Trophoblast cell (in vitro differentiated cells and primary cell): ENCODE measurements at regions not wholly inside any gene's neighbourhood (a gene's known extent, or its start where the extent isn't known, plus 50 kb on each side); places are given as distances from the start of the nearest gene placed in this dataset.
A peak's percentile ranks its signal among the peaks of the same experiment; 100 is the strongest.

Experiments used
- DNase-seq, 2 donors: peaks; one replicate each; pipeline ENCODE4 v3.0.0-alpha.2; 2016
- H2AFZ ChIP-seq: 2 replicates; pipeline ENCODE4 v1.6.1; 2013; ENCODE audit warnings: low read length, moderate library complexity, mild to moderate bottlenecking; ENCODE audit not compliant: insufficient read depth, poor library complexity
- H2AK5ac ChIP-seq: 2 replicates; pipeline ENCODE4 v1.6.1; 2013; ENCODE audit warnings: mild to moderate bottlenecking, low read length
- H2BK120ac ChIP-seq: 2 replicates; pipeline ENCODE4 v1.6.1; 2013; ENCODE audit warnings: low read length, mild to moderate bottlenecking, moderate library complexity; ENCODE audit not compliant: insufficient read depth, poor library complexity
- H2BK12ac ChIP-seq: 2 replicates; pipeline ENCODE4 v1.6.1; 2013; ENCODE audit warnings: mild to moderate bottlenecking, low read length, moderate library complexity
- H2BK5ac ChIP-seq: 2 replicates; pipeline ENCODE4 v1.6.1; 2013; ENCODE audit warnings: low read length, low read depth, moderate library complexity, mild to moderate bottlenecking; ENCODE audit not compliant: poor library complexity
- H3K14ac ChIP-seq: 2 replicates; pipeline ENCODE4 v1.6.1; 2013; ENCODE audit warnings: mild to moderate bottlenecking, low read length
- H3K18ac ChIP-seq: 2 replicates; pipeline ENCODE4 v1.6.1; 2013; ENCODE audit warnings: mild to moderate bottlenecking, low read length
- H3K23ac ChIP-seq: 2 replicates; pipeline ENCODE4 v1.6.1; 2013; ENCODE audit warnings: low read length
- H3K27ac ChIP-seq: 2 replicates; pipeline ENCODE4 v1.5.1; 2013; ENCODE audit warnings: low read depth, mild to moderate bottlenecking, inconsistent platforms, low read length, moderate library complexity
- H3K27me3 ChIP-seq: 2 replicates; pipeline ENCODE4 v1.6.1; 2013; ENCODE audit warnings: inconsistent platforms, mild to moderate bottlenecking, low read length, moderate library complexity; ENCODE audit not compliant: insufficient read depth
- H3K36me3 ChIP-seq, 2 experiments: 1 replicate in 1 of 2; 2 replicates in 1 of 2; pipeline ENCODE4 v1.6.1; 2013; ENCODE audit warnings: low read length in 2 of 2, mild to moderate bottlenecking in 2 of 2, moderate library complexity in 1 of 2; ENCODE audit not compliant: insufficient read depth in 2 of 2, control insufficient read depth in 1 of 2
- H3K4ac ChIP-seq: 2 replicates; pipeline ENCODE4 v1.6.1; 2013; ENCODE audit warnings: low read depth, mild to moderate bottlenecking, low read length, moderate library complexity
- H3K4me1 ChIP-seq, 2 experiments: 1 replicate in 1 of 2; 2 replicates in 1 of 2; pipeline ENCODE4 v1.6.1; 2013; ENCODE audit warnings: low read length in 2 of 2, mild to moderate bottlenecking in 2 of 2, moderate library complexity in 1 of 2; ENCODE audit not compliant: insufficient read depth in 2 of 2, control insufficient read depth in 1 of 2
- H3K4me2 ChIP-seq: 2 replicates; pipeline ENCODE4 v1.6.1; 2013; ENCODE audit warnings: inconsistent platforms, mild to moderate bottlenecking, low read length, moderate library complexity
- H3K4me3 ChIP-seq: 2 replicates; pipeline ENCODE4 v1.5.1; 2013; ENCODE audit warnings: mild to moderate bottlenecking, low read depth, low read length, inconsistent platforms
- H3K79me1 ChIP-seq: one replicate; pipeline ENCODE4 v1.6.1; 2013; ENCODE audit warnings: low read length
- H3K79me2 ChIP-seq: 2 replicates; pipeline ENCODE4 v1.6.1; 2013; ENCODE audit warnings: low read length, mild to moderate bottlenecking; ENCODE audit not compliant: control insufficient read depth, insufficient read depth, poor library complexity
- H3K9ac ChIP-seq: 2 replicates; pipeline ENCODE4 v1.6.1; 2013; ENCODE audit warnings: mild to moderate bottlenecking, low read length
- H3K9me3 ChIP-seq: 2 replicates; pipeline ENCODE4 v1.6.1; 2013; ENCODE audit warnings: low read depth, mild to moderate bottlenecking, control low read depth, inconsistent platforms, low read length; ENCODE audit not compliant: insufficient read depth
- H4K12ac ChIP-seq: 2 replicates; pipeline ENCODE4 v1.6.1; 2013; ENCODE audit warnings: low read depth, mild to moderate bottlenecking, low read length, moderate library complexity
- H4K8ac ChIP-seq: 2 replicates; pipeline ENCODE4 v1.6.1; 2013; ENCODE audit warnings: low read depth, mild to moderate bottlenecking, low read length, moderate library complexity
- H4K91ac ChIP-seq: one replicate; pipeline ENCODE4 v1.6.1; 2013; ENCODE audit warnings: low read depth, mild to moderate bottlenecking, low read length, moderate library complexity
- WGBS: extraction: QIAGEN DNeasy Blood & Tissue Kit; methylation state at CpG from one replicate; pipeline ENCODE4 v1.1.7; 2013; ENCODE audit warnings: missing lambda C conversion rate; ENCODE audit not compliant: insufficient read length, insufficient coverage; ENCODE audit errors: extremely low coverage; 5-methylcytosine and 5-hydroxymethylcytosine counted together

DNA sequence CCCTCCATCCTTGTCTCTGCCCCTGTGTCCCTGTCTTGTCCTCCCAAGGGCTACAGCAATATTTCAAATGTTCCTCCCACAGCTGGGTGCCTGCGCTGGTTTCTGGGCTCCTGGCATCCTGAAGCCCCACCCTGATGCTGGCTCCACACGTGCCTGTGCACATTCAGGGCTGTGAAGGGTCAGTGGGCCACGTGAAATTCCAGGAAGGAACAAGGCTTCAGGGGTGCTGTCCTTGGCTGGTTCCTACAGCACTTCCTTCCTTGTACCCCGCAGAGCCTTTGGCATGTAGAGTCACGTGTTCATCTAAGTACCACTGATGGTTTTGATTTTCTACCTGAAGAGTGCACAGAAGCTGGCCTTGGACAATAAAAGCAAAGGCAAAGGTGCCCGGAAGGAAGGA lies 57.7 kb upstream of the NLK start:
- Histone ChIP-seq H3K4me1 (peaks cover 0 to 2% of the 10 kb centered on the region in 2 experiments), H3K9me3 (no peaks in the 10 kb centered on the region), H3K4ac (no peak overlapping the region), H2AK5ac (no peak overlapping the region), H3K14ac (no peak overlapping the region), H3K4me2 (no peak overlapping the region), H2BK12ac (no peak overlapping the region), H4K12ac (no peak overlapping the region), H2BK120ac (no peak overlapping the region), H3K9ac (no peak overlapping the region), H3K27ac (no peak overlapping the region), H3K27me3 (no peaks in the 10 kb centered on the region), H3K23ac (no peak overlapping the region), H2BK5ac (no peak overlapping the region), H3K79me1 (no peaks in the 10 kb centered on the region), H2AFZ (no peak overlapping the region), H4K91ac (no peak overlapping the region), H3K18ac (no peak overlapping the region), H4K8ac (no peak overlapping the region), H3K79me2 (no peaks in the 10 kb centered on the region), H3K4me3 (no peak overlapping the region), H3K36me3 (no peaks in the 10 kb centered on the region)
- WGBS, result no CpG with 5 or more reads among the region's 6 CpGs
- peak in 1 of 2 donors; percentile 14 for DNase-seq

DNA sequence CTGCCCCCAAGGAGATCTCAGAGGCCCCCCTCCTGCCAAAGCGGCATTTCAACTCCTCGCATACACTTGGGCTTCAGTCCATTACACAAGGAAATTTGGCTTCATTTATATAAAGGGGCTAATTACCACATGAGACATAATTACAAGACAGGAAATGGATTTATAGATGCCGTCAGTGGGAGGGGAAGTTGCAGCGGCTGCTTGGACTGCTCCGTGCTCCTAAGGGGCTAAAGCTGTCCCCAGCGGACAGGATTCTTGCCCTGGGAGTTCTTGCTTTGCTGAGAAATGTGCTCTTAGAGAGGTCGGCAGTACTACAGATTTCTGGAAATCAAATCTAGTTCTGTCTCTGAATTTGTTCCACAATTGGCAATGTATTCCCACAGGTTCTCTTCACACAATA lies 57.2 kb upstream of the NLK start:
- Histone ChIP-seq H2BK12ac (no peak overlapping the region), H2BK120ac (no peak overlapping the region), H4K8ac (no peak overlapping the region), H3K79me1 (no peaks in the 10 kb centered on the region), H3K36me3 (no peaks in the 10 kb centered on the region), H3K4ac (no peak overlapping the region), H3K27ac (no peak overlapping the region), H4K91ac (no peak overlapping the region), H3K4me2 (no peak overlapping the region), H3K18ac (no peak overlapping the region), H2BK5ac (no peak overlapping the region), H2AFZ (no peak overlapping the region), H3K9me3 (no peaks in the 10 kb centered on the region), H3K27me3 (no peaks in the 10 kb centered on the region), H2AK5ac (no peak overlapping the region), H4K12ac (no peak overlapping the region), H3K9ac (no peak overlapping the region), H3K23ac (no peak overlapping the region), H3K4me3 (no peak overlapping the region), H3K14ac (no peak overlapping the region), H3K4me1 (peaks cover 0 to 2% of the 10 kb centered on the region in 2 experiments), H3K79me2 (no peaks in the 10 kb centered on the region)
- WGBS, result no CpG with 5 or more reads among the region's 7 CpGs
- DNase-seq, result no peak

DNA sequence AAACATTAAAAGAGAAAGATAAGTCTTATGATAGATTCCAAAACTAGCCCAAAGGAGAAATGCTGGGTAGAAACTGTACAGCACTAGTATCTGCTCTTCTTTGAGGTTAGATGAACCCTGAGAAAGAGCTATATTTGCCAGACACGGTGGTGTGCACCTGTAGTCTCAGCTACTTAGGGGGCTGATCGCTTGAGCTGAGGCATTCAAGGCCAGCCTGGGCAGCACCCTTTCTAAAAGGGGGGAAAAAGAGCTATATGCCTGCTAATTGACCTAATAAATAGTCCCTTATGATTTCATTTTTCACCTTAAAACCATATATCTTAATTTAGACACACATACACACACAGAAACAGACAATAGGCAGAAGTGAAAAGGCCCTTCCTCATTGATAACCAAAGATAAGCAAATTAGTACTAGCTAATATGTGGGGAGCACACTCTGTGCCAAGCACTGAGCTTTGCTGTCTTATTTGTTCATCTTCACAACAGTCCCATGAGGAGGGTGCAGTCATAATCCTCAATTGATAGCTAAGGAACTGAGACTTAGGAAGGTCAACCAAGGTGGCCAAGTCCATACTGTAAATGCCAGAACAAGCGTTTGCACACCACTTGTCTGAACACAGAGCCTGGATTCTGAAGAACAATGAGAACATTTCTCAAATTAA lies 56.6 kb upstream of the NLK start:
- Histone ChIP-seq H3K18ac (no peak overlapping the region), H2BK5ac (no peak overlapping the region), H3K23ac (no peak overlapping the region), H3K9ac (no peak overlapping the region), H3K79me1 (no peaks in the 10 kb centered on the region), H3K14ac (no peak overlapping the region), H3K4me2 (no peak overlapping the region), H2BK12ac (no peak overlapping the region), H3K4me3 (no peak overlapping the region), H4K91ac (no peak overlapping the region), H3K36me3 (no peaks in the 10 kb centered on the region), H2BK120ac (no peak overlapping the region), H2AFZ (no peak overlapping the region), H3K79me2 (no peaks in the 10 kb centered on the region), H4K8ac (no peak overlapping the region), H3K4me1 (peaks cover 0 to 2% of the 10 kb centered on the region in 2 experiments), H3K9me3 (no peaks in the 10 kb centered on the region), H3K27me3 (no peaks in the 10 kb centered on the region), H3K27ac (no peak overlapping the region), H2AK5ac (no peak overlapping the region), H3K4ac (no peak overlapping the region), H4K12ac (no peak overlapping the region)
- no peak for DNase-seq
- no CpG with 5 or more reads among the region's 3 CpGs for WGBS

DNA sequence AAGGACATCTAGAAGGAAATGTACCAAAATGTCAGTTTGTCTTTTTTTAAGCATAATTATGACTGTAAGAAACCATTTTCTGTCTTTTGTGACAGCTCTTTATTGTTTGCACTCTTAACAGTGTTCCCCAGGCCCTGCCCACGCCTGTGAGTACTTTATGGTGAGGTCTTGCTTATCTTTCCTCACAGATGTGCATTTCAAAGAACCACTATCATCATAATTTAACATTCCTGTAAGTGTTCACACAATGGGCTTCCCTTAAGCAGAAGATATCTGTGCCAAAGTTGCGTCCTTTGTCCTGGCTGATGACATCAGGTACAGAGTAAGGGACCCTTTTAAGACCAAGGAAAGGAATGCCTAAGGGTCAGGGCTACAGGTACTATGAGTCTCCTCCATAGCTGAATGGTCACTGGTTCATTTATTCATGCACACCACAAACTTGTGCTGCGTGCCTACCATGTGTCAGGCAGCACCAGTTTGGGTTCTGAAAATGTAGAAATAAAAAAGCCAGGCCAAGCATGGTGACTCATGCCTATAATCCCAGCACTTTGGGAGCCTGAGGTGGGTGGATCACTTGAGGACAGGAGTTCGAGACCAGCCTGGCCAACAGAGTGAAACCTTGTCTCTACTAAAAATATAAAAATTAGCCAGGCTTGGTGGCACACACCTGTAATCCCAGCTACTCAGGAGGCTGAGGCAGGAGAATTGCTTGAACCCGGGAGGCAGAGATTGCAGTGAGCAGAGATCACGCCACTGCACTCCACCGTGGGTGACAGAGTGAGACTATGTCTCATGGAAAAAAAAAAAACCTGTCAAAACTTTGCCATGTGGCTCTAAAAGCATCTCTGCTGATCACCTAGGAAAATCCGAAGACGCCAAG lies 55.4 kb upstream of the NLK start:
- no peak overlapping the region for H4K12ac ChIP-seq
- H3K9ac ChIP-seq, result no peak overlapping the region
- H2BK120ac ChIP-seq, result no peak overlapping the region
- DNase-seq, result no peak
- H3K79me1 ChIP-seq, result no peaks in the 10 kb centered on the region
- no peak overlapping the region for H3K4me2 ChIP-seq
- H3K36me3 ChIP-seq, result no peaks in the 10 kb centered on the region
- no peaks in the 10 kb centered on the region for H3K27me3 ChIP-seq
- no peak overlapping the region for H3K27ac ChIP-seq
- H4K8ac ChIP-seq, result no peak overlapping the region
- no peaks in the 10 kb centered on the region for H3K79me2 ChIP-seq
- no peak overlapping the region for H3K23ac ChIP-seq
- no peak overlapping the region for H3K4ac ChIP-seq
- H3K18ac ChIP-seq, result no peak overlapping the region
- no peak overlapping the region for H4K91ac ChIP-seq
- H3K4me1 ChIP-seq, result peaks cover 0 to 2% of the 10 kb centered on the region in 2 experiments
- H3K9me3 ChIP-seq, result no peaks in the 10 kb centered on the region
- no peak overlapping the region for H2AFZ ChIP-seq
- H2BK5ac ChIP-seq, result no peak overlapping the region
- no peak overlapping the region for H3K4me3 ChIP-seq
- no peak overlapping the region for H2AK5ac ChIP-seq
- H2BK12ac ChIP-seq, result no peak overlapping the region
- no peak overlapping the region for H3K14ac ChIP-seq
- no CpG with 5 or more reads among the region's 9 CpGs for WGBS
